HG03103 (cell line): ENCODE measurements at regions not wholly inside any gene's neighbourhood (a gene's known extent, or its start where the extent isn't known, plus 50 kb on each side); places are given as distances from the start of the nearest gene placed in this dataset.

Source experiments
- ATAC-seq: cut with Tn5 transposase; IDR thresholded peaks from one replicate; pipeline ENCODE4 v1.9.1; 2021; ENCODE audit warnings: low read depth; ENCODE audit not compliant: unreplicated experiment

DNA sequence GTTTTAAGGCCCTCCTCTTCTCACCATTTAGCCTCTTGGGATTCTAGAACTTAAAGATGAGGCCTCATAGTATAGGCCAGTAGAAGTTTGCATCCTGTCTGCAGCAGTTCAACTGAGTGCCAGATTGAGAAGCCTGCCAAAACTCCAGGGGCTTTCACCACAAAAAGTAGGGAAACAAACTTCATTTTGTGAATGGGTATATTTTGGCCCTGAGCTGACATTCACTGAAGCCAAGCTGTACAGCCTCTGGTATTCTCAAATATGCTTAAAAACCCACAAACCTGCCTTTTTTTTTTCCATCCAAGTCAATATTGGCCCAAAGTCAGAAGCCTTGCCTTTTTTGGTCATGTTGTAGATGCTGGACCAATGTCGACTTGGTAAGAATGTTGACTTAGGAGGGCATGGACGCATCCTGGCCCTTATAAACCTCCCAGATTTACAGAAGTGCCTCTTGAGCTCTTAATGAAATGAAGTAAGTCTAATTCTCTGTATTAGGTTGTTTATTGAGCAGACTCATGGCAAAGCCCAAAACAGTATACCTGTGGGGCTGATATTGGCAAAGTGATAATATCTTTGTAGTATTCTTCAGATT, 337.5 kb downstream of the CHRM3 start:
- ATAC-seq, result no peak

DNA sequence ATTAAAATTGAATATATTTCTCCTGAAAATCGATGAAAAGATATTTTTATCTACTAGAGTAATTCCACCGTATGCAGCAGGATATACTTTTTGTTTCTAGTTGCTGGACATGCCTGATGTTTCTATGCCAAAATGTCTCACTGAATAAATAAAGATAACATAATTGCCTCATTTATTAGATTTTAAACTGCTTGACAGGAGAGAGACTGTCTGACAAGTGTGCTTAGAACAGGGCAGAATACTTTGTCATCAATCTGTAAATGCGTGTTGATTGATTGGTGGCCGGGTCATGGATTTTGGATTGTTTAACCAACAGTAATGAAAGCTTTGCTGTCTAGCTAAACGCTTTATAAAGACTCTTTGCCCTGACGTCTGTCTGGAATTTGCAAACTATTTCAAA, 339.0 kb downstream of the CHRM3 start:
- no peak for ATAC-seq

DNA sequence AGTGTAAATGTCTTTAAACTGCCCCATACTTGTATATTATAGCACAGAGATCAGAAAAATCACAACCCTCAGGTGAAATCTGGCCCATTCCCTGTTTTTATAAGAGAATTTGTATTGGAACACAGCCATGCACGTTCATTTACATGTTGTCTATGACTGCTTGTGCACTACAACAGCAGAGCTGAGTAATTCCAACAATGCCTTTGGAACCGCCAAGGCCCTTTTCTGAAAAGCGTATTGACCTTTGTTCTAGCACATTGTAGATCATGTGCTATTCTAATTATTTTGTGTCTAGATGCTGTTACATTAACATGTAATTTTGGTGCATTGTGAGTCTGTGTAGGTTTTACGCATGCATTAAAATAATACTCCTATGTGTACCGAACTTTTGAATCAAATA, 339.6 kb downstream of the CHRM3 start:
- no peak for ATAC-seq

DNA sequence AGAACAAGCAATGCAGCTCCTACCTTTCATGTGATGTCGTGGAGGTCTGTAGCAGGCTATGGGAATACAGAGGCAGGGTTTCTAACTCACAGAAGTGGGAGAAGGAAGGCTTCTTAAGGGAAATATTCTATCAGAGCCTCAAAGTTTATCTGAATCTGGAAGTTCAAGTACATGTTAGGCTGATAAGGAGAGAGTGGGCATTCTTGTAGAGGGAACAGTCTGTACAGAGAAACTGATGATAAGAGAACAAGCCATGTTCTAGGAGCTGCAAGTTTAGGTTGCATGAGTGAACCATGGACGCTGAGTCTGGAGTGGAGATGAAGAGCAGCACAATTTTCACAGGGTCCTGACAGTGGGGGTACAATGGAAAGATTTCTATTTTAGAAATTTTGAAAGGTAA, 344.0 kb downstream of the CHRM3 start:
- ATAC-seq, result no peak

DNA sequence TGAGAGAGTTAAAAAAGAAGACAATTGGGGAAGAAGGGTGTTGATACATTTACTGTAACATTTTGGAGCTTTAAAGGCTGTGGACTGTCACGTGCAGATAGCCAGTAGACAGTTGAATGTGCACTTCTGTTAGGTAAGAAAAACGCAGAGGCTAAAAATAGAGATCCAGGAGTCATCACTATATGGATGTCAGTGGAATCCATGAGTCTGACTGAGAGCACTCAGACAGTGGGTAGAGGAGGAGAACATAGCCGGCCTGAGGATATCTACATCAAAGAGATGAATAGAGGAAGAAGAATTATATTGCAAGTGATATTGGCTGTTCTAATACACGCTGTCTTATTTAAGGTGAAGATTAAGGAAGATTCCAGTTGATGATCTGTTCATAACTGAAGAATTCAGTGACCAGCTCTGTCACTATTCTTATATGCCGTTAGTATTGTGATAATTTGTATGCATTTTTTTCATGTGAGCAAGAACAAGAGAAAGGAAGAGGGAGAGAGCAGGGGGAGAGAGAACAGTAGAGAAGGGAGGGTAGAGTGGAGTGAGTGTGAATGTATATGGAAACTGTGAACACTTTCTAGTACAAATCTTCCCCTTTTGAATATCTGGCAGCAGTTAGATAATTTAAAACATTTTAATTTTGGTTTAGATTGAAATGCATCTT, 344.8 kb downstream of the CHRM3 start:
- no peak for ATAC-seq

DNA sequence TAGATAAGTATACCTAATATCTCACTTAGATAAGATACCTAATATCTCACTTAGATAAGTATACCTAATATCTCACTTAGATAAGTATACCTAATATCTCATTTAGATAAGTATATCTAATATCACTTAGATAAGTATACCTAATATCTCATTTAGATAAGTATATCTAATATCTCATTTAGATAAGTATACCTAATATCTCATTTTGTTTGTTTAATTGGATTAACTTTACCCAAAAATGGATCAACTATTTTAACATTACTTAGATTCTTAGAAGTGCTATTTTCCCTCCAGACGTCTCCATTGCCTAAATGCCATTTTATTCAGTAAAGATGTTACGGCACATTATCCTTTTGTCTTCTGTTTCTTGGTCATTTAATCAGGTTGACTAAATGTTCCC, 346.4 kb downstream of the CHRM3 start:
- ATAC-seq, result no peak

DNA sequence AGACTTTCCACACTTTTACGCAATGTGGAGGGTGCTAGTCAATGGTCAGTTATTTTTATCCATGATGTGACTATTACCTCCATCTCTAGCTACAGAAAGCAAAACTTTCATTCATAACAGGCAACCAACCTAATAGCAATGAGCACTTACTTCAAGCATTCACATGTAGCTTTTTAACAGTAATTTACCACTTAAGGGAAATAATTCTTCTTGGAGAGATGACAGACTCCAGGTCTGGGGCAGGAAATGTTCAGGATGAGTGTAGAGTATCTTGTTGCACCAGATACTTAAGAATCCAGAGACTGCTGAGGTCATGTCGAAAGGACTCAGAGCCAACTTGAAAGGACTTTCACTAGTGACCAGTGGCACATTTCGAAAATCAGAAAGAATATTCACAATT, 347.6 kb downstream of the CHRM3 start:
- no peak for ATAC-seq

DNA sequence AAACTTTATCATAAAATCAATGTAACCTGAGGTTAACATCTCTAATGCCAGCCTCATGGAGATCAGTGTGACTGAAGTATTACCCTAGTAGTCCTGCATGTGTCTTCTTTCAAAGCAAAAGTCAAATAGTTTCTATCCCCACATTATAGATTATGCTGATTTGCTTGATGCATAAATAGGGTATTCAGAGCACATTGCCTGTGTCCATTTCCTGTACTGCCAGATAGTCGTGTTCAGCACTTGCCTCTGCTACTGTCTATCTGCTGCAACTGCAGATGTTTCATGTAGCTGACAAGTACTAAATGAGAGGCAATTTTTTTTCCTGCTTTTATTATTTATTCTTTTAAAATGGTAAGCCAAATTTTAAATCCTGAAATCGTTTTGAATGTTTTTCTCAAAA, 348.7 kb downstream of the CHRM3 start:
- ATAC-seq, result no peak

DNA sequence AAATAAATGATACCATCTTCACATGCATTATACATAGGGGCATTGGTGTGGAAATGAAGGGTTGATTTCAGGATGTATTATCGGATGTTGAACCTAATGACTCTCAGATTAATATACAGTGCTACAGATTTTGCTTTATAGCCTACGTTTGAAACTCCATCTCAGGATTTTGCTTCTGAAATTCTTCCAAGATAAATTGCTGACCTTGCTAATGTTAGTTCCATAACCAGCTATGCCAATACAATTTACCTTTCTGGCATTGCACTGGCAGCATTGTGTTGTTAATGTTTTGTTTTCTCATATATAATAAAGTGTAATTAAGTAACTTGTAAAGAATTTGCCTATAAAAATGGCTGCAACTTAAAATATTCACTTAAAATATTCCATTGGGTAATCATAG, 350.1 kb downstream of the CHRM3 start:
- no peak for ATAC-seq

DNA sequence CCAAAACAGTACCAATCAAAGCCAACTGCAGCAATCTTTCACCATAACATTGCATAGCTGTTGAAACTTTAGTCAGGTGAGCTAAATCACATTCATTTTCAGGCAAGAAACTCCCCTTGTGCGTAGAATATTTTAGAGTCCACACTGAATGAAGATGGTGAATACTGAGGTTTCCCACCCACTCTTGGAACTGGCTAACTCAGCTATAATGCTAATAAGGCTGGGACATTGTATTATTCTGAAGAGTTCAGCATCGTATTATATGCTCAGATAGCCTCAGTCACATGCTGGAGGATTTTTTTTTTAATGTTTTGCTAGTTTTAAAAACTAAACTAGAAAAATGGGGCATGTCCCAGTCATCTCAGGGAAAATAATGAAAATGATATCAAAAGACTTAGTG, 352.3 kb upstream of the FMN2 start:
- ATAC-seq, result no peak

DNA sequence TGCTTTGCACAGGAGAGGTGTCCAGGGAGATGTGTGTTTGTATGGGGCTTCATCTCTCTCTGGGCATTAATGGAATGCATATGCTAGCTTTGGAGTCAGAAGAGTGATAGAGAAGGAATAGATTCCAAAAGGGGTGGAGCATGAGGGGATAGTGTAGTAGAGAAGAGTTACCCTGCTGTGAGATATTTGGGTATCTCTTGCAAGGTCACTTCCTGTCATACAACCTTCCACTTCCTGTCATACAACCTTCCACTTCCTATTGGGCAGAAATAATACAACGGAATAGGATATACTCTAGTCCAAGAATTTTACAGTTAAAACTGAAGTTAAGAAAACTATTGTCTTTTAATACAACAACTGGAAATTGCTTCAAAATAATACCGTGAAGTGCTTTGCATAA, 351.8 kb upstream of the FMN2 start:
- ATAC-seq, result no peak

DNA sequence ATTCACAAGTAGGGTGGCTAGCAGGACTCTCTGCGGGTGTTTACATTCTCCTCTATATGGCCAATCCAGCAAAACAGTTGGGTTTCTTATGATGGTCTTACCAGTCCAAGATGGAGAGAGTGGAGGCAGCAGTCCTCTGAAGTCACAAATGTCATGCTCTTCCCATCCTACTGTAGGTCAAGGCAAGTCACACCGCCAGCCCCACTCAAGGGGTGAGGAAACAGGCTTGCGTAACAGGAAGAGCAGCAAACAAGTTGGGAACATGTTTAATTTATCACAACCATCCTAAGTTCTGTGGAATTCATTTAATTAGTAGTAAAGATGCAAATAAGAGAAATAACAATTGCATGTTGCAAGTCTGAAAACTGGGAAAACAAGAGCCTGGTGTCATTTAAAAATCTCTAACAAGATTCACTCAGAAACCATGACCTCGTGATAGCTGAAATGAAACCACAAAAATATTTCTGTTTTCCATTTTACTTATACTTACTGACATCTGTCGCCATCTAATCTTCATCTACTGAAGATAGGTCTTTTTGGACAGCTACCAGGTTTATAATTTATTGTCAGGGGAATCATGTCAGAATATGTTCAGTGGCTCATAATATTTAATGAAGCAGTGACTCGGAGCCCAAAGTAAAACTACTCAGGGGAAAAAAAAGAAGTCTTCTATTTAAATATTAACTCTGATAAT, 349.1 kb upstream of the FMN2 start:
- no peak for ATAC-seq

DNA sequence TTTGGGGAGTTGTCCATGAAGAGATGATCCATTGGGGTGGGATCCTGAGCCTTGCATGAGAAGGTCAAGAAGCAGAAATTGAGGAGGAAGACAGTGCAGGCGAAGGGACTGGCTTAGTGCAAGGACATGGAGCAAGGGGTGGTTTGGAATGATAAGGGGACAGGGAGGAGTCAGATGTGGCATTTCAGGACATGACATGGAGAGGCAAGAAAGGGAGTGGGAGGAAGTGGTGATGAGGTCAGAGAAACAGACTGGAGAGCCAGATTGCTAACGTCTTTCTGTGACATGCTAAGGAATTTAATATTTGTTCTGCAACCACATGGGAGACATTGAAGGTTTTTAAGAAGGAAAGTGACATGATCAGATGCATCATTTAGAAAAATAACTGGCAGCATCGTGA, 346.8 kb upstream of the FMN2 start:
- no peak for ATAC-seq

DNA sequence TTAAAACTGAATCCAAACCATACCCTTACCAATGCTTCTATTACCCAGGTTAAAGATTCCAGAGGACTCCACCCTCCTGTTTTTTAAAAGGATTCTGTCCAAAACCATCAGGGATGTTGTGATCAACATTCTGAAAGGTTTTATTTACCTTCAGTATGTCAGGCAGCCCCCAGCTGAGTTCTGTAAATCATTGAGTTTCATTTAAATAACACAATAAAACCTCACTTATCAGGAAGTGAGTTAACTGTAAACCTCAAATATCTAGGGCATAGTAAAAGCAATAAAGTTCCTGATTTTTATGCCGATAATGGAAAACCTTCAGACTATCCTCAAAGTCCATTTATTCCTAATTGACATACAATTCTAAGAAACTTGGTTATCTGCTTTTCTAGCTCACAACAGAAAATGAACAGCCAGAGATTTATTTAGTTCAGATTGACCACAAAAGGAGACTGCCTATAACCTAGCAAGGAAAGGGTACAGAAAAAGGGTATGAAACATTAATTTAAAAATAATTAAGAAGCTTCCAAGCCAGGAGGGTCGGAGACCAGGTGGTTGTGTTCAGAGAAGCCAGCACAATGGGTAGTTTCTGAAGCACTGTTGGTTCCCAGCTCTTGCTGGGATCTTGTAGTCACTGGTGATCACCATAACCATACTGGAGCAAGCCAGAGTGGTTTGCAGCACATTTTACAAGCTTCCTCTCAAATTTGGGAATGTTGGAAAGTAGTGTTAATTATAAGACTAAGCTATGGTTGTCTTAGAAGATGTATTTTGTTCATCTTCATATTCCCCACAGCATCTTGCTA, 336.4 kb upstream of the FMN2 start:
- no peak for ATAC-seq

DNA sequence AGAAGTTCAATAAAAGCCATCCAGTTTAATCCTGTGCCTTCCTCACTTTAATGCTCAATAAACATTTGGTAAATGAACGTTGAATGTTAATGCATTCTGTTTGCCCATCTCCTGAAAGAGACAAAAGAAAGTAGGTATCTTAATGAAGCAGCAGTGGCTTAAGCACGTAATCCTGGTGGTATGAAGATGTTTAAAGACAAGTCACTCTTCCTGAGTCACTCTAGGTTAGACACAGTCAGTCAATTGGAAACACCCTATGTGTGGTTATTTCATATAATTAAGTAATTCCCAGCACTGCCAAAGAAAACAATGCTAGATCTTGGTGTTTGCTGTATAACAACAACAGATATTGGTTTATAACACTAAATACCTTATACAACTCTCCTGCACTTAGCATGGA, 334.0 kb upstream of the FMN2 start:
- ATAC-seq, result no peak

DNA sequence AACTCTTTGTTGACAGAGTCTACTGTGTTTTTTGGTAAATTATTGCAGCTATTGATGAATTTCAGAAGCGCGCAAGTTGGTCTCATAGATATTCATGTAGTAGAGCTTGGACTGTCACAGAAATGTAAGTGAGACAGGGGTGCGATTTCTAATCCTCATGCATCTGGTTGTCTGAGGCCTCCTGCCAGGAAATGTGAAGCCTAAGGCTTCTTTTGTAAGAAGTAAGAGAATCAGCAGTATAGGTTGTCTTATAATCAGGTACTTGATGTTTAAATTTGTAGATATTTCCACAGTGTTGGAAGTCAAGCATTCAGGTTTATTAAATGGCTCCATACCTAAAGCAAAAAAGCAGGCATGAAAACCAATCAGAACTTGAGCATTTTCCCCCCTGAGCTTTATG, 332.9 kb upstream of the FMN2 start:
- ATAC-seq, result no peak

DNA sequence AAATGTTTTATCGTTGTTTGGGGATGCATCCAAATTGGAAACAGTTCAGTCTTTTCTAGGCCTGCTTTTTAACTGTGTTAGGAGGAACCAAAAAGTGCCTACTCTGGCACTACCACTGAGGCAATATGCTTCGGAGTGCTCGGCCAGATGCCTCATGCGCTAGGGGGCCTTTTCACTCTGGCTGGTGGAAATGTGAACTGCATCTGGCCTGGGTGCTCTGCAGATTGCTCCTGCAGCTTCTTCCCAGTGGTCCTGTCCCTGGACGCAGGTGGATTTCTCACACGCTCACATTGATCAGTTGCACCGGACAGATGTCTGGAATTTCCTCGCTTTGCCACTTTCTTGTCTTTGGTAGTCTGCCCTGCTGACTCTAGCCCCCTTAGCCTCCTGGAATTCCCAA, 330.2 kb upstream of the FMN2 start:
- no peak for ATAC-seq

DNA sequence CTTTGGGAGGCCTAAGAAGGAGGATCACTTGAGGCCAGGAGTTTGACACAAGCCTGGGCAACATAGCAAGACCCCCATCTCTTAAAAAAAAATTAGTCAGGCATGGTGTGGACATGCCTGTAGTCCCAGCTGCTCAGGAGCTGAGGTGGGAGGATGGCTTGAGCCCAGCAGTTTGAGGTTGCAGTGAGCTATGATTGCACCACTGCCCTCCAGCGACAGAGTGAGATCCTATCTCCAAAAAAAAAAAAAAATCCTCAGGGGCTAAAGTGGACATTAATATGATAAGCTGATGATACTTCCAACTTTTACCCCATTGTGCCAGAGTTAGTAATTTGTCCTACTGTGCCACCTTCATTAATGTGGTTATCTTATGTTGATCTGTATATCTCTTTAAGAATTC, 327.8 kb upstream of the FMN2 start:
- ATAC-seq, result no peak

DNA sequence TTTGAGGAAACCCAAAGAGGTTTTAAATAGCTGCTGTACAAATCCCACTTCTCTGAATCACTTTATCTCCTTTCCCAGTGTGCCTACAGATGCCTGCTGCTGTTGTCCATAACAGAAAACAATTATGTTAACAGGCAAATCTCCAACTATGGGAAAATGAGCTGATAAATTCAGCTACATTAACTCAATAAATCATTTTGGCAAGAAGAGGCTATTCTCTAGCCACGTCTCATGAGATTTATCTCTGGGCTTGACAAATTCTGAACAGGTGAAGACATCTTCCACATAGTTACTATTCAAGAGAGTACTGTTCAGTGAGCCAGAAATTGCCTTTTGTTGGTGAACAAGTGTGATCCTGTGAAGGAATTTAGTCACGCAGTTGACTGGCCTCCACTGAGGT, 327.1 kb upstream of the FMN2 start:
- ATAC-seq, result no peak

DNA sequence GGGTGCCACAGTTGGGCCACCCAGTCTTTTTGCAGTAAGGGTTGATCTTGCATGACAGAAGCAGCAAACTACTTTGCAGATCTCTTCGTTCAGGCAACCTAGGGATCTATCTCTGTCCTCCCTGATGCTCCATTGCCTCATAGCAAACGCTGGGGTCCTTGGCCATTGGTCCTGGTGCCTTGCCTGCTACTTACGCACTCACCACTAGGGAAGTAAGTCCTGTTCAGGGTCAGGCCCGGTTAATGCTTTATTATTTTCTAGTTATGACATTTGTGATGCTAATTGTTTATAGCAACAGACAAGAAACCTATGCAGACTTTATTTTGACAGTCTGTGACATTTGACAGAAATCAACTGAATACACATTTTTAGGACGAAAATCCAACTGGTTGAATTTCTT, 326.5 kb upstream of the FMN2 start:
- ATAC-seq, result no peak

DNA sequence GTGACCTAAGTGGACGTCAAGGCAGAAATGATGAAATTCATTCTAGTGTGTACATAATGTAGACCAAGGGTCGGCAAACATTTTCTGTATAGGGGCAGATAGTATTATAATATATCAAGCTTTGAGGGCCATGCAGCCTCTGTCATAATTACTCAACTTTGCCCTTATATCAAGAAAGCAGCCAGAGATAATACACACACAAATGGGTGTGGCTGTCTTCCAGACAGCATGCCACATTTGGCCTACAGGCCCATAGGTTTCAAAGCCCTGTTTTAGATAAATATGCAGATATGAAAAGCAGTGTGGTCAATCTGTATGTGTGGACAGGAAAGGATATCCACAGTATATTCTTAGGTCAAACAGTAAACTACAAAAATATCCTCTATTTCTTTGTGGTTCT, 320.1 kb upstream of the FMN2 start:
- ATAC-seq, result no peak

DNA sequence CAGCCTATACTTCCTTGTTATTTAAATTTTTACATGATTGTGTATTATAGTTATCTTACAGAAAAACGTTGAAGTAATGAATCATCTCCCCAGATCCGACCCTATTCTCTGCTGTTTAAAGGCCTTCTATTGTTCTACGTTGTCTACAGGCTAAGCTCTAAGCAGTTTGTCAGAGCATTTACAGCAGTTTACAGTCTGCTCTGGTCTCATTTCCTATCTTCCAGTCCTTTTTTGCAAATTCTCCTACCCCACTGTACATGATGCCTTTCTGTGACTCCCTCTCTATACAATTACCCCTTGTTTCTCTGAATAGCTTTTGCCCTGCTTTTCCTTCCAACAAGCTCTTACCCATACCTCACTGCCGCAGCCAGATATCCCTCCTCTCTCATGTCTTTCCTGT, 319.2 kb upstream of the FMN2 start:
- no peak for ATAC-seq
